ENCODE measurements at regions not wholly inside any gene's neighbourhood (a gene's known extent, or its start where the extent isn't known, plus 50 kb on each side); places are given as distances from the start of the nearest gene placed in this dataset.

DNA sequence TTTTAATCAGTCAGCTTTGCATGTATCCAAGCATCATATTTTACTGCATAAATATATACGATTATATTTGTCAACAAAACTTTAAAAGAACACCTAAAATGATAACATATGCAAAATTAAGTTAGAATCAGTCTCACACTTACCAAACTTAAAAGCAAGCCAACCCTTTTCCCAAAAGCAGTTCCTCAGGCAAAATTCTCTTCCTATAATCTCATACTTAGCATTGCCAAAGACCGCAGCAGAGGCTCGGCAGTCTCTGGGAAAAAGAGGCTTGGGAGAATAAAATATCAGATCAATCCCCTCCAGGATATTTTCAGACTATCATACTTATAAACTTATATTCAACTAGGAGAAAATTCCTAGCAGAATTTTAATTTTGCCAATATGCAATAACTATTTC, 93.2 kb upstream of the RGS18 start:
- Histone ChIP-seq H3K4me3 (no peak overlapping the region), H3K27ac (replicated peaks in 1 of 4) (no peak overlapping the region), H3K27me3 (no peaks in the 10 kb centered on the region), H3K4me1 (peaks cover 0 to 7% (median 0%) of the 10 kb centered on the region in 4 donors), H3K9me3 (no peaks in the 10 kb centered on the region), H3K36me3 (no peaks in the 10 kb centered on the region)
- no peak for DNase-seq (ENCODE audit: extremely low spot score)
- WGBS: 86% methylated on average over 3 of the region's 3 CpGs
- TF ChIP-seq POLR2AphosphoS5 (IDR thresholded peaks at IDR 0.05) (no peak), EP300 (IDR thresholded peaks at IDR 0.05) (no peak), POLR2A (IDR thresholded peaks at IDR 0.05; ENCODE audit: low read depth) (no peak)
- TF ChIP-seq, protein P1, sequence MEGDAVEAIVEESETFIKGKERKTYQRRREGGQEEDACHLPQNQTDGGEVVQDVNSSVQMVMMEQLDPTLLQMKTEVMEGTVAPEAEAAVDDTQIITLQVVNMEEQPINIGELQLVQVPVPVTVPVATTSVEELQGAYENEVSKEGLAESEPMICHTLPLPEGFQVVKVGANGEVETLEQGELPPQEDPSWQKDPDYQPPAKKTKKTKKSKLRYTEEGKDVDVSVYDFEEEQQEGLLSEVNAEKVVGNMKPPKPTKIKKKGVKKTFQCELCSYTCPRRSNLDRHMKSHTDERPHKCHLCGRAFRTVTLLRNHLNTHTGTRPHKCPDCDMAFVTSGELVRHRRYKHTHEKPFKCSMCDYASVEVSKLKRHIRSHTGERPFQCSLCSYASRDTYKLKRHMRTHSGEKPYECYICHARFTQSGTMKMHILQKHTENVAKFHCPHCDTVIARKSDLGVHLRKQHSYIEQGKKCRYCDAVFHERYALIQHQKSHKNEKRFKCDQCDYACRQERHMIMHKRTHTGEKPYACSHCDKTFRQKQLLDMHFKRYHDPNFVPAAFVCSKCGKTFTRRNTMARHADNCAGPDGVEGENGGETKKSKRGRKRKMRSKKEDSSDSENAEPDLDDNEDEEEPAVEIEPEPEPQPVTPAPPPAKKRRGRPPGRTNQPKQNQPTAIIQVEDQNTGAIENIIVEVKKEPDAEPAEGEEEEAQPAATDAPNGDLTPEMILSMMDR (IDR thresholded peaks at IDR 0.05): no peak
- intact Hi-C loops (cut with DNase I): no loop called here

DNA sequence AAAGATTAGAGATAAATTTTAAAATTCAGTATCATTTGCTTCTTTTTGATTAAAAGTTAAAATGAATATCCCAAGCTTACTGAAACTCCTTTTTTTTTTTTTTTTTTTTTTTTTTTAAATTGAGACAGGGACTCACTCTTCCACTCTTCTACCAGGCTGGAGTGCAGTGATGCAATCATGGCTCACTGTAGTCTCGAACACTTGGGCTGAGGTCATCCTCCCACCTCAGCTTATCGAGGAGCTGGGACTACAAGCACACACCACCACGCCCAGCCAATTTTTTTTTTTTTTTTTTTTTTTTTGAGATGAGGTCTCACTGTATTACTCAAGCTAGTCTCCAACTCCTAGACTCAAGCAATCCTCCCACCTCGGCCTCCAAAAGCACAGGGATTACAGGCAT, 92.1 kb upstream of the RGS18 start:
- H3K27ac ChIP-seq (replicated peaks in 1 of 4): no peak overlapping the region
- no peaks in the 10 kb centered on the region for H3K36me3 ChIP-seq
- H3K9me3 ChIP-seq: no peaks in the 10 kb centered on the region
- no peak for TF ChIP-seq EP300 (IDR thresholded peaks at IDR 0.05)
- TF ChIP-seq POLR2AphosphoS5 (IDR thresholded peaks at IDR 0.05): no peak
- TF ChIP-seq, protein P1 (IDR thresholded peaks at IDR 0.05): no peak
- TF ChIP-seq POLR2A (IDR thresholded peaks at IDR 0.05; ENCODE audit: low read depth): no peak
- peaks cover 0 to 7% (median 0%) of the 10 kb centered on the region in 4 donors for H3K4me1 ChIP-seq
- WGBS: 86% methylated on average over 4 of the region's 4 CpGs
- intact Hi-C loops (cut with DNase I): no loop called here
- DNase-seq (ENCODE audit: extremely low spot score): no peak
- H3K27me3 ChIP-seq: no peaks in the 10 kb centered on the region
- H3K4me3 ChIP-seq: no peak overlapping the region

DNA sequence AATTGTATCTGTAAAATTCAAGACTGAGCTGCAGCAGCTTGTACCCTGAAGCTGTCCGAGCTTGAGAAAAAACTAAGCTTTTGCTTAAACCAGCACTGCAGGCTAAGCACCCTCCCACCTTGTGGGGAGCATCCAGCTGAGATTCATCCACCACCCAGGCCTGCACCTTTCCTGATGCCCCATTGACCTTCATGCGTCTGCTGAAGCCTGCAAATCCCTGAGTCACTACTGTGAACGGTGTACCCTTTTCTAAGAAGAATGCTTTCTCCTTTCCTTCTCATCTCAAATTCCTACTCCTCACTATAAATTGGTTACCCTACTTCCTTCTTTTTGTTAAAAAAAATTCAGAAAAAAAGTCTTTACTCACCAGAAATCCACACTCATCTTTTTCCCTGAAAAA, 90.9 kb upstream of the RGS18 start:
- Histone ChIP-seq H3K4me3 (no peak overlapping the region), H3K4me1 (no peaks in the 10 kb centered on the region), H3K27ac (replicated peaks in 1 of 4) (no peak overlapping the region), H3K27me3 (no peaks in the 10 kb centered on the region), H3K36me3 (no peaks in the 10 kb centered on the region), H3K9me3 (no peaks in the 10 kb centered on the region)
- no peak for DNase-seq (ENCODE audit: extremely low spot score)
- no peak for TF ChIP-seq EP300 (IDR thresholded peaks at IDR 0.05)
- TF ChIP-seq POLR2A (IDR thresholded peaks at IDR 0.05; ENCODE audit: low read depth): no peak
- TF ChIP-seq, protein P1 (IDR thresholded peaks at IDR 0.05): no peak
- no peak for TF ChIP-seq POLR2AphosphoS5 (IDR thresholded peaks at IDR 0.05)
- intact Hi-C loops (cut with DNase I): no loop called here
- 62% methylated on average over 3 of the region's 3 CpGs for WGBS

DNA sequence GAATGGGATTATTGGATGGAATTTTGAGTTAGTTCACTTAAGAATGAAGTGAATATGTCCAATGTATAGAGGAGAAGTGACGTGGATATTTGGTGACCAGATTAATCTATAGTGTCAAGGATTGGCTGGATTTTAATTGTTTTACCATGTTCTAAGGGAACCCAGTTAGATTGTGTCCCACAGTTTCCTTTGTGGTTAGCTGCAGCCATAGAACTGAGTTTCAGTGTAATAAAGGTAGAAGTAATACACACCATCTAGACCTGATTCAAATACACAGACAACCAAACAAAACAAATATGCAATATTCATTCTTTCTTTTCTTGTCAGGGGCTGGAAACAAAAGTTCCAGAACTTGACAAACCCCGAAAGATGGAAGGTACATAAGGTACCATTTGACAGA, 88.0 kb upstream of the RGS18 start:
- Histone ChIP-seq H3K9me3 (no peaks in the 10 kb centered on the region), H3K27me3 (no peaks in the 10 kb centered on the region), H3K4me1 (no peaks in the 10 kb centered on the region), H3K4me3 (no peak overlapping the region), H3K36me3 (no peaks in the 10 kb centered on the region), H3K27ac (replicated peaks in 1 of 4) (no peak overlapping the region)
- no peak for DNase-seq (ENCODE audit: extremely low spot score)
- intact Hi-C loops (cut with DNase I): no loop called here
- 90% methylated on average over 2 of the region's 2 CpGs for WGBS
- TF ChIP-seq, protein P1 (IDR thresholded peaks at IDR 0.05): no peak
- TF ChIP-seq POLR2AphosphoS5 (IDR thresholded peaks at IDR 0.05) (no peak), EP300 (IDR thresholded peaks at IDR 0.05) (no peak), POLR2A (IDR thresholded peaks at IDR 0.05; ENCODE audit: low read depth) (no peak)

DNA sequence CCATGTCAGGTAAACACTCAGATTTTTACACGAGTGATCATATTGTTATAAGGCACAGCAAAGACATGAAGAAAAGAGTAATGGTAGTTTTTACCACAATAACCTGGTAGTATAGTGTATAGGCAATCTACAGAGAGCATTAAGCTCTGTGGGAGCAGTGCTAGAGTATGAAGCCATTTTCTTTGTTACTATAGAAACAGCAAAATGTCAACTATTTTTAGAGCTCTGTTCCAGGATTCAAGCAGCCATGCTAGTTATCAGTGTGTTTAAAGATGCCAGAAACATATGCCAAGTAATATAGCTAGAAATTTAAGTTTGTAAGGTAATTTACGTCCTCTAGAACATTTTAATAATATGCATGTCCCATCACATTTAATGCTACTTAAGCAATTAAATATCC, 77.6 kb upstream of the RGS18 start:
- Histone ChIP-seq H3K27ac (replicated peaks in 1 of 4) (no peak overlapping the region), H3K4me3 (no peak overlapping the region), H3K9me3 (no peaks in the 10 kb centered on the region), H3K36me3 (no peaks in the 10 kb centered on the region), H3K4me1 (no peaks in the 10 kb centered on the region), H3K27me3 (no peaks in the 10 kb centered on the region)
- no peak for DNase-seq (ENCODE audit: extremely low spot score)
- intact Hi-C loops (cut with DNase I): no loop called here
- WGBS: 47% methylated on average over 2 of the region's 2 CpGs
- no peak for TF ChIP-seq POLR2A (IDR thresholded peaks at IDR 0.05; ENCODE audit: low read depth)
- TF ChIP-seq, protein P1 (IDR thresholded peaks at IDR 0.05): no peak
- TF ChIP-seq POLR2AphosphoS5 (IDR thresholded peaks at IDR 0.05): no peak
- no peak for TF ChIP-seq EP300 (IDR thresholded peaks at IDR 0.05)
